ENCODE measurements at regions not wholly inside any gene's neighbourhood (a gene's known extent, or its start where the extent isn't known, plus 50 kb on each side); places are given as distances from the start of the nearest gene placed in this dataset.
"Not testable (repeated sequence)": the region's sequence is repeated elsewhere in the genome, so short reads cannot be mapped to it uniquely, and the experiment has no call there.

- H3K36me3 Mint-ChIP-seq; DNase-seq; H3K4me1 Mint-ChIP-seq; H3K4me3 ChIP-seq (ENCODE audit: control insufficient read depth in 1 of 2, extremely low read depth in 1 of 2, low read length in 1 of 2); H3K36me3 ChIP-seq (ENCODE audit: control insufficient read depth in 2 of 2, extremely low read depth in 1 of 2, insufficient read depth in 1 of 2, low read length in 1 of 2); H3K27ac Mint-ChIP-seq; ATAC-seq (replicated peaks in 1 of 4); H3K9me3 ChIP-seq; POLR2A ChIA-PET; H3K4me1 ChIP-seq (ENCODE audit: control insufficient read depth in 1 of 2, extremely low read depth in 1 of 2, insufficient read depth in 2 of 2, low read length in 2 of 2); H3K27ac ChIP-seq (ENCODE audit: low read length); H3K4me3 Mint-ChIP-seq; CTCF ChIA-PET: not testable (repeated sequence)
- no CpG with 5 or more reads among the region's 2 CpGs for WGBS (ENCODE audit: insufficient coverage)
- H3K27me3 ChIP-seq (replicated peaks in 1 of 2; ENCODE audit: control insufficient read depth in 2 of 2, extremely low read depth in 1 of 2, insufficient read depth in 2 of 2, low read length in 1 of 2) = peaks cover 0 to 14% of the 10 kb centered on the region in 2 experiments
- H3K27me3 Mint-ChIP-seq = peaks cover 13 to 42% of the 10 kb centered on the region in 2 donors
- H3K9me3 Mint-ChIP-seq = peaks cover 0 to 17% (median 12%) of the 10 kb centered on the region in 3 donors
These were observed 66.9 kb upstream of the PLEKHG4B start for GRCh38 chr5:25067-25466.

GRCh38 chr5:30131-30530, 61.8 kb upstream of the PLEKHG4B start:
- peaks cover 0 to 2% (median 0%) of the 10 kb centered on the region in 3 donors for H3K4me1 Mint-ChIP-seq
- ATAC-seq (replicated peaks in 1 of 4) = no peak

GRCh38 chr5:30556-30955, 61.4 kb upstream of the PLEKHG4B start:
- H3K4me3 ChIP-seq (ENCODE audit: control insufficient read depth in 1 of 2, extremely low read depth in 1 of 2, low read length in 1 of 2); H3K27ac ChIP-seq (ENCODE audit: low read length); H3K4me1 ChIP-seq (ENCODE audit: control insufficient read depth in 1 of 2, extremely low read depth in 1 of 2, insufficient read depth in 2 of 2, low read length in 2 of 2); H3K9me3 ChIP-seq; H3K4me3 Mint-ChIP-seq; DNase-seq; ATAC-seq (replicated peaks in 1 of 4); H3K4me1 Mint-ChIP-seq; H3K36me3 ChIP-seq (ENCODE audit: control insufficient read depth in 2 of 2, extremely low read depth in 1 of 2, insufficient read depth in 1 of 2, low read length in 1 of 2); H3K36me3 Mint-ChIP-seq; H3K27me3 ChIP-seq (replicated peaks in 1 of 2; ENCODE audit: control insufficient read depth in 2 of 2, extremely low read depth in 1 of 2, insufficient read depth in 2 of 2, low read length in 1 of 2); H3K27ac Mint-ChIP-seq; CTCF ChIA-PET; POLR2A ChIA-PET: not testable (repeated sequence)
- 77% methylated on average over 4 of the region's 6 CpGs for WGBS (ENCODE audit: insufficient coverage)
- Mint-ChIP-seq H3K27me3 (peaks cover 23 to 45% of the 10 kb centered on the region in 2 donors), H3K9me3 (peaks cover 0 to 17% (median 12%) of the 10 kb centered on the region in 3 donors)

More at GRCh38 chr5:30131-30530, 61.8 kb upstream of the PLEKHG4B start:
- POLR2A ChIA-PET = no interaction called here
- Mint-ChIP-seq H3K27ac (no peak overlapping the region), H3K4me3 (no peak overlapping the region), H3K9me3 (peaks cover 0 to 17% (median 12%) of the 10 kb centered on the region in 3 donors), H3K36me3 (peaks cover 8% of the 10 kb centered on the region), H3K27me3 (peaks cover 19 to 43% of the 10 kb centered on the region in 2 donors)
- no peak for DNase-seq
- Histone ChIP-seq H3K36me3 (ENCODE audit: control insufficient read depth in 2 of 2, extremely low read depth in 1 of 2, insufficient read depth in 1 of 2, low read length in 1 of 2) (no peaks in the 10 kb centered on the region), H3K27ac (ENCODE audit: low read length) (no peak overlapping the region), H3K4me1 (ENCODE audit: control insufficient read depth in 1 of 2, extremely low read depth in 1 of 2, insufficient read depth in 2 of 2, low read length in 2 of 2) (no peaks in the 10 kb centered on the region), H3K9me3 (no peaks in the 10 kb centered on the region), H3K4me3 (ENCODE audit: control insufficient read depth in 1 of 2, extremely low read depth in 1 of 2, low read length in 1 of 2) (no peak overlapping the region), H3K27me3 (replicated peaks in 1 of 2; ENCODE audit: control insufficient read depth in 2 of 2, extremely low read depth in 1 of 2, insufficient read depth in 2 of 2, low read length in 1 of 2) (peaks cover 0 to 6% of the 10 kb centered on the region in 2 experiments)
- CTCF ChIA-PET = no interaction called here
- no CpG with 5 or more reads among the region's 4 CpGs for WGBS (ENCODE audit: insufficient coverage)

GRCh38 chr5:32165-32564, 59.8 kb upstream of the PLEKHG4B start:
- Mint-ChIP-seq H3K4me3 (no peak overlapping the region), H3K36me3 (peaks cover 8% of the 10 kb centered on the region), H3K27ac (no peak overlapping the region), H3K27me3 (peaks cover 25 to 47% of the 10 kb centered on the region in 2 donors), H3K4me1 (peaks cover 0 to 2% (median 0%) of the 10 kb centered on the region in 3 donors), H3K9me3 (peaks cover 0 to 17% (median 12%) of the 10 kb centered on the region in 3 donors)
- Histone ChIP-seq H3K9me3 (no peaks in the 10 kb centered on the region), H3K27ac (ENCODE audit: low read length) (no peak overlapping the region), H3K27me3 (replicated peaks in 1 of 2; ENCODE audit: control insufficient read depth in 2 of 2, extremely low read depth in 1 of 2, insufficient read depth in 2 of 2, low read length in 1 of 2) (peaks cover 0 to 6% of the 10 kb centered on the region in 2 experiments), H3K36me3 (ENCODE audit: control insufficient read depth in 2 of 2, extremely low read depth in 1 of 2, insufficient read depth in 1 of 2, low read length in 1 of 2) (no peaks in the 10 kb centered on the region), H3K4me1 (ENCODE audit: control insufficient read depth in 1 of 2, extremely low read depth in 1 of 2, insufficient read depth in 2 of 2, low read length in 2 of 2) (no peaks in the 10 kb centered on the region), H3K4me3 (ENCODE audit: control insufficient read depth in 1 of 2, extremely low read depth in 1 of 2, low read length in 1 of 2) (no peak overlapping the region)
- WGBS (ENCODE audit: insufficient coverage) = no CpG with 5 or more reads among the region's 4 CpGs
- ATAC-seq (replicated peaks in 1 of 4) (no peak), DNase-seq (no peak)
- POLR2A ChIA-PET = no interaction called here
- CTCF ChIA-PET = no interaction called here

- H3K36me3 Mint-ChIP-seq; H3K4me3 ChIP-seq (ENCODE audit: control insufficient read depth in 1 of 2, extremely low read depth in 1 of 2, low read length in 1 of 2); H3K27ac Mint-ChIP-seq; H3K36me3 ChIP-seq (ENCODE audit: control insufficient read depth in 2 of 2, extremely low read depth in 1 of 2, insufficient read depth in 1 of 2, low read length in 1 of 2); H3K27ac ChIP-seq (ENCODE audit: low read length); H3K9me3 Mint-ChIP-seq; H3K9me3 ChIP-seq; DNase-seq; H3K4me3 Mint-ChIP-seq; H3K27me3 ChIP-seq (replicated peaks in 1 of 2; ENCODE audit: control insufficient read depth in 2 of 2, extremely low read depth in 1 of 2, insufficient read depth in 2 of 2, low read length in 1 of 2); CTCF ChIA-PET; POLR2A ChIA-PET; ATAC-seq (replicated peaks in 1 of 4); H3K4me1 Mint-ChIP-seq; H3K4me1 ChIP-seq (ENCODE audit: control insufficient read depth in 1 of 2, extremely low read depth in 1 of 2, insufficient read depth in 2 of 2, low read length in 2 of 2): not testable (repeated sequence)
- H3K27me3 Mint-ChIP-seq = peaks cover 38 to 51% of the 10 kb centered on the region in 2 donors
These were observed 56.4 kb upstream of the PLEKHG4B start for GRCh38 chr5:35521-35920.

- DNase-seq; H3K4me3 ChIP-seq (ENCODE audit: control insufficient read depth in 1 of 2, extremely low read depth in 1 of 2, low read length in 1 of 2); H3K4me1 Mint-ChIP-seq; H3K9me3 ChIP-seq; H3K27ac Mint-ChIP-seq; H3K4me3 Mint-ChIP-seq; H3K4me1 ChIP-seq (ENCODE audit: control insufficient read depth in 1 of 2, extremely low read depth in 1 of 2, insufficient read depth in 2 of 2, low read length in 2 of 2); H3K36me3 Mint-ChIP-seq; H3K36me3 ChIP-seq (ENCODE audit: control insufficient read depth in 2 of 2, extremely low read depth in 1 of 2, insufficient read depth in 1 of 2, low read length in 1 of 2); H3K27ac ChIP-seq (ENCODE audit: low read length); CTCF ChIA-PET; ATAC-seq (replicated peaks in 1 of 4); H3K27me3 ChIP-seq (replicated peaks in 1 of 2; ENCODE audit: control insufficient read depth in 2 of 2, extremely low read depth in 1 of 2, insufficient read depth in 2 of 2, low read length in 1 of 2); H3K9me3 Mint-ChIP-seq; POLR2A ChIA-PET: not testable (repeated sequence)
- 47% methylated on average over 3 of the region's 11 CpGs for WGBS (ENCODE audit: insufficient coverage)
- H3K27me3 Mint-ChIP-seq = peaks cover 42 to 47% of the 10 kb centered on the region in 2 donors
These were observed 54.8 kb upstream of the PLEKHG4B start for GRCh38 chr5:37207-37606.

- H3K27me3 ChIP-seq (replicated peaks in 1 of 2; ENCODE audit: control insufficient read depth in 2 of 2, extremely low read depth in 1 of 2, insufficient read depth in 2 of 2, low read length in 1 of 2) = peaks cover 0 to 9% of the 10 kb centered on the region in 2 experiments
- H3K9me3 ChIP-seq = no peaks in the 10 kb centered on the region
- no peak overlapping the region for H3K4me3 Mint-ChIP-seq
- peaks cover 33 to 34% of the 10 kb centered on the region in 2 donors for H3K27me3 Mint-ChIP-seq
- H3K9me3 Mint-ChIP-seq = no peaks in the 10 kb centered on the region
- ATAC-seq (replicated peaks in 1 of 4) = no peak
- H3K4me1 Mint-ChIP-seq = no peaks in the 10 kb centered on the region
- no peaks in the 10 kb centered on the region for H3K4me1 ChIP-seq (ENCODE audit: control insufficient read depth in 1 of 2, extremely low read depth in 1 of 2, insufficient read depth in 2 of 2, low read length in 2 of 2)
- no peaks in the 10 kb centered on the region for H3K36me3 Mint-ChIP-seq
- CTCF ChIA-PET = no interaction called here
- H3K36me3 ChIP-seq (ENCODE audit: control insufficient read depth in 2 of 2, extremely low read depth in 1 of 2, insufficient read depth in 1 of 2, low read length in 1 of 2) = no peaks in the 10 kb centered on the region
- POLR2A ChIA-PET = no interaction called here
- H3K27ac Mint-ChIP-seq = no peak overlapping the region
- DNase-seq = no peak
- 81% methylated on average over 5 of the region's 13 CpGs for WGBS (ENCODE audit: insufficient coverage)
- no peak overlapping the region for H3K4me3 ChIP-seq (ENCODE audit: control insufficient read depth in 1 of 2, extremely low read depth in 1 of 2, low read length in 1 of 2)
- no peak overlapping the region for H3K27ac ChIP-seq (ENCODE audit: low read length)
These were observed 51.9 kb upstream of the PLEKHG4B start for GRCh38 chr5:39979-40583.

Data from T-cell (primary cell).